GM18519 (cell line): ENCODE measurements at regions not wholly inside any gene's neighbourhood (a gene's known extent, or its start where the extent isn't known, plus 50 kb on each side); places are given as distances from the start of the nearest gene placed in this dataset.
"Not testable (repeated sequence)": the region's sequence is repeated elsewhere in the genome, so short reads cannot be mapped to it uniquely, and the experiment has no call there.

Experiments used
- ATAC-seq: cut with Tn5 transposase; IDR thresholded peaks from one replicate; pipeline ENCODE4 v1.9.1; 2021; ENCODE audit warnings: mild to moderate bottlenecking, moderate library complexity; ENCODE audit not compliant: unreplicated experiment, low FRiP score

DNA sequence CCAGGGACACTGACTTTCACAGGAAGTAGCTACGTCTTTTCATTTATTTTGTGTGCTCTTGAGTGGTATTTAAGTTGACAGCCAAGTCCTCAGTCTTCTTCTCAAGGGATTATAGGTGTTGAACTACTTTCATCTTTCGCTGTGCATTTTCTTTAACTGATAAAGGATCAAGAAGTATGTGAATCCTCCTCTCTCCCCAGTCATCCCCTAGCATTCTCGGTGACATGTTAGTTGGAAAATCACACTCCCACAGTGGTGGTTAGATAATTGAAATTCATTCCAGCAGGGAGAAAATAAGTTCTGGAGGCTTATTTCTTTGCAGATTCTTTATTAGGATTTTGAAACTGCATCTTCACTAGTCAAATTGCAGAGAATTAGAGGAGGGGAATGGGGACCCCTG, 569.4 kb downstream of the MEI4 start:
- ATAC-seq: no peak

DNA sequence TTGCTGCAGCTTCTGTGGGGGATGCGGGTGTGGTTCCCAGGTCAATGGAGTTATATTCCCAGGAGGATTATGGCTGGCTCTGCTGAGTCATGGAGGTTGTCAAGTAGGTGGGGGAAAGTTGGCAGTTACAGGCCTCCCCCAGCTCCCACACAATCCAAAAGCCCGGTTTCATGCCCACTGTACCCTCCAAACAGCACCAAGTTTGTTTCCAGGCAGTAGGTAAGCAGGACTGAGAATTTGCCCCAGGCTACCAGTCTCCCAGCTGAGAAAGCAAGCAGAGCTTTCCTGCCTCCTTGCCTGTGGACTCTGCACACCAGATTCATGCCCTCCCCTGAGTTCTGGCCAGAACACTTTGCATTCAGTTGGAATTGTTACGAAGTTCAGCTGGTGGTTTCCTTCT, 578.2 kb downstream of the MEI4 start:
- no peak for ATAC-seq

- no peak for ATAC-seq
Measured at GRCh38 chr6:78243519-78243918, 590.7 kb downstream of the MEI4 start.

GRCh38 chr6:78251931-78252330, 599.1 kb downstream of the MEI4 start:
- no peak for ATAC-seq

DNA sequence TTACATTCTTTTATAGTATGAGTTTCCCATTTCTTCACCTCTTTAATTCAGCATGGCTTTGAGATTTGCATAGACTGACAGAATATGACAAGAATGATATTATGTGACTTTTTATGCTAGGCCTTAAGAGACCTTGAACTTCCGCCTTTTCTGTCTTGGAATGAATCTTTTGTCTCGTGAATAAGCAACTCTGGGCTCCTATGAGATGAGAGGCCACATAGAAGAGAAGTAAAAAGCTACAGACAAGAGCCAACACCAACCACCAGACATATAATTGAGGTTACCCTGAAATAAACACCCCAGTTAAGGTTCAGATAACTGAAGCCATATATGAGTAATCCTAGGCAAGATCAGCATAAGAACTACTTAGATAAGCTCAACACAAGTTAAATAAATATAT, 600.8 kb downstream of the MEI4 start:
- no peak for ATAC-seq

DNA sequence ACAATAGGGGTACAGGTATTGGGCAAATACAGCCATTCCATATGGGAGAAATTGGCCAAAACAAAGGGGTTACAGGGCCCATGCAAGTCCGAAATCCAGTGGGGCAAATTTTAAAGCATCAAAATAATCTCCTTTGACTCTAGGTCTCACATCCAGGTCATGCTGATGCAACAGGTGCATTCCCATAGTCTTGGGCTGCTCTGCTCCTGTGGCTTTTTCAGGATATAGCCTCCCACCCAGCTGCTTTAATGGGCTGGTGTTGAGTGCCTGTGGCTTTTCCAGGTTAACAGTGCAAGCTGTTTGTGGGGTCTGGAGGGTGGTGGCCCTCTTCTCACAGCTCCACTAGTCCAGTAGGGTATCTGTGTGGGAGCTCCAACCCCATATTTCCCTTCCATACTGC, 607.1 kb downstream of the MEI4 start:
- no peak for ATAC-seq

GRCh38 chr6:78260427-78260826, 606.9 kb upstream of the IRAK1BP1 start:
- ATAC-seq: not testable (repeated sequence)

DNA sequence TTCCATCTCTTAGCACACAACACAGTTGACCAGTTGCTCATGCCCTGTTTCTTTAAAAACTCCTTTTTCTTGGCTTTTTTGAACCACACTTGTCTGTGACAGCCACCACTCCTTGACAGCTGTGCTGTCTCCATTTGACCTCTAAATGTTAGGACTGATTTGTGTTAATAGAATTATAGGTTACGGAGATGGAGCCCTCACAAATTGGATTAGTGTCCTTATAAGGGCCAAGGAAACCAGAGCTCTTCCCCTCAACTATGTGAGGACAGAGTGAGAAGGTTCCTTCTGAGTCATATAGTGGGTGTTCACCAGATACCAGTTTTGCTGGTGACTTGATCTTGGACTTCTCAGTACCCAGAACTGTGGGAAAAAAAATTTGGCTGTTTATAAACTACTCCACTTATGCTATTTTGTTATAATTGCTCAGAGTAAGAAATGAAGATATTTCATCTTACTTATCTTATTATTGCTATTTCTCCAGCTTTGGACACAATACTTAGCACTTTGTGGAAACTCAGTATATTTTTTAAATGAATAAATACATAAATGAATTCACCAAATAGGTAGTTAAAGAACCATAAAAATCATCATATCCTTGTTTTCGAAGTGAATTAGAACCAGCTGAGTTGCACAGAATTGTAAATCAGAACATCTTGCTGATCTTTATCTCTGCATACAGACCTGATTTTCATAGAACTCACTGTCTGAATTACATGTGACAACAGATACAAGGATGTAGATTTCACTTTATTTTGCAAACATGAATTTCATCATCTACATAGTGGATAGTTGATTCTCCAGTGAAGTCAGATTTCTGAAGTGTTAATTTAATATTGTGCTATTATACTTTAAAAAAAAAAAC, 598.5 kb upstream of the IRAK1BP1 start:
- ATAC-seq: no peak

DNA sequence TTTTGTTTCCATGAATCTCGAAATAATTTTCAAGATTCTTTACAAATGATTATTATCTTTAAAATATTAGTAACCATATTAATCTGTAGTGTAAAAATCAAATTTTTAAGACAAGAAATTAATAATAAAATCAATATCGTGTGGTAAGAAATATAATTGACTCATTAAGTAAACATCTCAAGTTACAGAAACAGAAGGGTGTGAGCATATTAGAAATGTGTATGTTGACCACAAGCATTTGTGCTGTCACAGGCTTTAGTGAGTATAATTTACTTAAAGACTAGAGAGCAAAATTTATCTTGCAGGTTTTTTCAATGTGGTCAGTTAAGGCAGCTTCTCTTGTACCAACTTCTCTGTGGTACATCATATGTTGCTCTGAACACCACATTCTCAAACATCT, 566.5 kb upstream of the IRAK1BP1 start:
- ATAC-seq: no peak

DNA sequence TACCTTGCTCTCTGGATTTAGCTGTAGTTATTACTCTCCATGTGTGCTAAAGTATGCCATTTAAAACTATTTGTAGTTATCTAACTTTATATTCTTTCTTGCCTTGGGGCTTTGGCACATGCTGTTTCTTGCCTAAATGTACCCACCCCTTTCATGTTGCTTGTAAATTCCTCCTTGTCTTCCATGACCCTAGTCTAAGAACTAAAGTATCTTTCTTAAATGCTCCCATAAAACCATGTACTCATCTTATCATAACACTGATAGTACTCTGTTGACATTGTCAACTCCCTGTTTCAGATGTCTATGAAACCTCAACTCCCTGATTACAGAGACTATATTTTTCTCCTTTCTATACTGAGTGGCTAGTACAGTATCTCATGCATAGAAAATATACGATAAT, 564.9 kb upstream of the IRAK1BP1 start:
- no peak for ATAC-seq

GRCh38 chr6:78308025-78308424, 559.3 kb upstream of the IRAK1BP1 start:
- ATAC-seq: no peak

- ATAC-seq: no peak
Measured at GRCh38 chr6:78322068-78322845, 545.1 kb upstream of the IRAK1BP1 start.

DNA sequence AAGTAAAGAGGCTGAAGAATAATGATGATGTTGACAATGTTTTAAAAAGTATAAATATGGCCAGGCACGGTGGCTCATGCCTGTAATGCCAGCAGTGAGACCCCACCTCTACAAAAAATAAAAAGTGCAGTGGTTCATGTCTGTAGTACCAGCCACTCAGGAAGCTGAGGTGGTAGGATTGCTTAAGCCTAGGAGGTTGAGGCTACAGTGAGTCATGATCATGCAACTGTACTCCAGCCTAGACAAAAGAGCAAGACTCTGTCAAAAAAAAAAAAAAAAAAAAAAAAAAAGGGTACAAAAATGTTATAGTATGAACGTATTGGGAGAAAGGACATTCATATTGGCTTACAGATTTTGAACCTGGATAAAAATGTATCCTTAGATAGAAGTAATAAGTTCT, 543.1 kb upstream of the IRAK1BP1 start:
- no peak for ATAC-seq

GRCh38 chr6:78340755-78341154, 526.6 kb upstream of the IRAK1BP1 start:
- ATAC-seq: no peak

DNA sequence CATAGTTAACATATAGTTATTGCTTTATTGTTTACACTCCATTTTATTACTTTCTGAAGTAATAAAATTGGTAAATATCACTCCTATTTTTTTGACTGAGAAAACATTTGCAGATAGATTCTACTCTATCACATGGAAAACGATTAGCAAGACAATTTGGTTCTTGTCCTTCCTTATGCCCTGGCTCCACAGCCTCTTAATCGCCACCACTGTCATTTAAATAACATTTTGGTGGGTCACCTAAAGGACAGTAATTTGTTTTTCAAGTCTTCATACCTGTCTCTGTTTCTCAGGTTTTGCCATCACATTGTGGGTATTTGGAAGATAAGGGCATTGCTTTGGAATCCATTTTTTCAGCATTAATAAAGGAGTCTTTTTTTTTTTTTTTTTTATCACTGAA, 521.5 kb upstream of the IRAK1BP1 start:
- no peak for ATAC-seq

DNA sequence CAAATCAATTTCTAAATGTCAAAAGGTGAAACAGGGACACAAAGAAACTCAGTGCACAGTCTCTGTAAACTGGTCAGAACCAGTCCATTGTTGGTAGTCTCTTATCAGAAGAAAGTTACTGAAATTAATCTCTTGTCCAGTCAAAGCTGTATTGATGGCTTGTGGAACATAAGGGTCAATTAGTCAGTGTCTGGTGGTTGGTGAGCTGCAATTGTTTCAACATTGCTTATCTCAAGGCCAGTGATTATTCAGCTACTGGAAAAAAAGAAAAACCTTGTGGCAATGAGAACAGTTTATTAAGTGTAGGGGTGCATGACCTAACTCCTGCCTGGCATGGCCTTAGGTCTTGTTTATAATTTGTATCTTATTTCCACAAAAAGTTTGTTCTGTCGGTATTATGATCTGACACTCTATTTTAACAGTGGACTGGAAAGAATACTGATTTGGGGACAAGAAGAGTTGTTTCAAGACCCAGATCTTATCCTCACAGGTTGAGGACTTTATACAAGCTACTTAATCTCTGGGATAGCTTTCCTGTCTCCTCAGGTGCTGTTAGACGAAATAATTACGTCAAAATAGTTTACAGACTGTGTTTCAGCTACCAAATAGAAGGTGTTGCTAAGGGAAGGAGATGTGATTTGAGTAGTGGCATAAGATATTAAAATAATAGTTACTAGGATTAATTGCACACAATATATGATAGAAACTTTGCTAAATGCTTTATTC, 520.0 kb upstream of the IRAK1BP1 start:
- no peak for ATAC-seq

DNA sequence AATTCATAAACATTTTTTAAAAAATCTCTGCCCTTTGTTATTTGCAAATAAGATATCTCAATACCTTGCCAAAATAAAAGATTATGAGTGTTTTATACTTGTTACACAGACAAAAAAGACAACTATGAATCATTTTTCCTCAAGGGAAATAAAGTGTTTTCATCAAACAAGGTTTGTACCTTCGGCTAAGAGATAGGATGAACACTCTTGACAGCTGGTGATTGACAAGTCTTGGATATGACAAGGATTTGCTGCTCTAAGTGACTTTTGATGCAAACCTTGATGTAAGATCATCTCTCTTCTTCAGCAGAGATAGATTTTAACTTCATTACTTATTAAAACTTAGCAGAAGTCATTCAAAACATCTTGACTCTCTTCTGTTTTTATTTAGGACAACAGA, 514.3 kb upstream of the IRAK1BP1 start:
- ATAC-seq: no peak

DNA sequence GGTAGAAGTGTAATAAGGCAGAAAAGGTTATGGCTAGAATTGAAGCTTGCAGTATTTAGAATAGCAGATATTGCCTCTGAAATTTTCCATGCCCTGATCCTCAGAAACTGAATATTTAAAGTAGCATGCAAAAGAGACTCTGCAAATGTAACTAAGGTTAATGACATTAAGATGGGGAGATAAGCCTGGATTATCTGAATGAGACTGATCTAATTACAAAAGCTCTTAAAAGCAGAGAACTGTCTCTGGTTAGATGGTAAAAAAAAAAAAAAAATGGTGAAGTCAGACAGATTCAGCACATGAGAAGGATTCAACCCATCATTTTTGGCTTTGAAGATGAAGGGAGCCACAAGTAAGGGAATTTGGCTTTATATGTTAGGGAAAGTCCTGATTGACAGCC, 503.7 kb upstream of the IRAK1BP1 start:
- ATAC-seq: no peak

DNA sequence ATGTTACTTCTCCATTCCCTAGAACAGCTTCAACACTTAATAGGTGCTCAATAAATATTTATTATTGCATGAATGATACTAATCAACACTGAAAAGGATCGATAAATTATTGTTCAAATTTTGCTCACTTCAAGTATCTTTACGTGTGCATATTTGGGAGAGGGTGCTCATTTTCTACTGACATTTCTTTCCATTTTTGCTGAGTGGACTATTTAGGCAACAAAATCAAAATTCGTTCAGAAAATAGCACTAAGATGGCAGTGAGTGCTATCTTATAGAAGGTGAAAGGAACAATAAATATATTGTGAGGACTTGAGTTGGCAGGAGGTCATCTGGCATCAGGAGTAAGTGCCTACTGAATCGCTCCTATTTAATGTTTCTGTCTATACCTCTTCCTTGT, 501.9 kb upstream of the IRAK1BP1 start:
- ATAC-seq: no peak

DNA sequence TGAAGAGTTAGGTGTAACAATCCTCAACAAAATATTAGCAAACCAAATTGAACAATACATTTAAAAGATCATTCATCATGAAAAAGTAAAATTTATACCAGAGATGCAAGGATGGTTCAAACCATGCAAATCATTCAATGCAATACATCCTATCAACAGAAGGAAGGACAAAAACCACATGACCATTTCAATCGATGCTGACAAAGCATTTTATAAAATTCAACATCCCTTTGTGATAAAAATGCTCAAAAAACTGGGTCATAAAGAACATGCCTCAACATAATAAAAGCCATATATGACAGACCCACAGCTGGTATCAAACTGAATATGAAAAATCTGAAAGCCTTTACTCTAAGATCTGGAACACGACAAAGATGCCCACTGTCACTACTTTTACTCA, 490.3 kb upstream of the IRAK1BP1 start:
- ATAC-seq: no peak

GRCh38 chr6:78379982-78380381, 487.4 kb upstream of the IRAK1BP1 start:
- no peak for ATAC-seq
